HCT116 (cell line): ENCODE measurements at regions not wholly inside any gene's neighbourhood (a gene's known extent, or its start where the extent isn't known, plus 50 kb on each side); places are given as distances from the start of the nearest gene placed in this dataset.

Source experiments
- ATAC-seq: fragments of 200-7000 bp; cut with Tn5 transposase; 2 replicates; pipeline ENCODE4 v1.9.1; 2020; ENCODE audit warnings: mild to moderate bottlenecking, moderate library complexity
- BruUV-seq: library from RNA; stranded (reverse); fragments of 400-500 nt; replicated peaks from 2 replicates; lab custom pipeline; 2021; lab: Mats Ljungman, UMichigan
- CTCF ChIA-PET: fragments of 300-600 bp; sonication (Branson Sonifier 250); formaldehyde crosslinking; loops from one replicate; lab custom pipeline; 2021; ENCODE audit warnings: antibody characterized with exemption; lab: Charles Lee
- POLR2A ChIA-PET: fragments of 300-600, 350-600 bp; sonication (Branson Sonifier 250); formaldehyde crosslinking; loops from one replicate; lab custom pipeline; 2021; ENCODE audit warnings: antibody characterized with exemption; lab: Charles Lee
- RAD21 ChIA-PET, 2 experiments: fragments of 300-600 bp; sonication (Branson Sonifier 250); formaldehyde crosslinking; loops; one replicate each; lab custom pipeline; 2023; ENCODE audit warnings: low total read pairs in 2 of 2; ENCODE audit not compliant: uncharacterized antibody in 2 of 2, unreplicated experiment in 2 of 2, low non-redundant PET in 1 of 2; lab: Charles Lee
- DNase-seq: peaks from one replicate; pipeline ENCODE4 v3.0.0-alpha.2; 2010; ENCODE audit warnings: low read depth, low spot score
- H2AFZ ChIP-seq: fragments of 200-600 bp; shearing (Covaris generic), sonication (generic); 2 replicates; pipeline ENCODE4 v1.6.1; 2017; ENCODE audit warnings: low read depth, mixed run types, mixed read lengths, antibody characterized with exemption, low read length; ENCODE audit not compliant: poor library complexity, severe bottlenecking
- H3K27ac ChIP-seq: 2 replicates; pipeline ENCODE4 v1.5.1; 2012; ENCODE audit warnings: low read depth, low read length
- H3K27me3 ChIP-seq: fragments of 200-600 bp; sonication (generic); 2 replicates; pipeline ENCODE4 v1.6.1; 2016; ENCODE audit warnings: mixed run types, low read length, mixed read lengths; ENCODE audit not compliant: insufficient read depth
- H3K36me3 ChIP-seq, 2 experiments: fragments of 200-500 bp in 1 of 2; fragments of 200-600 bp in 1 of 2; sonication (Bioruptor generic) in 1 of 2; sonication (generic) in 1 of 2; 2 replicates each; pipeline versions ENCODE4 v1.5.1 to v1.6.1; 2014 to 2016; ENCODE audit warnings: low read length in 2 of 2, inconsistent platforms in 1 of 2, mixed read lengths in 1 of 2, mixed run types in 1 of 2; ENCODE audit not compliant: insufficient read depth in 2 of 2, control insufficient read depth in 1 of 2
- H3K4me1 ChIP-seq, 2 experiments: fragments of 200-600 bp in 1 of 2; sonication (generic) in 1 of 2; 2 replicates each; pipeline versions ENCODE4 v1.5.1 to v1.6.1; 2012 to 2017; ENCODE audit warnings: low read length in 2 of 2, inconsistent platforms in 1 of 2, mild to moderate bottlenecking in 1 of 2, mixed read lengths in 1 of 2, mixed run types in 1 of 2, moderate library complexity in 1 of 2; ENCODE audit not compliant: insufficient read depth in 2 of 2, control insufficient read depth in 1 of 2
- H3K4me2 ChIP-seq: fragments of 200-600 bp; sonication (generic); 2 replicates; pipeline ENCODE4 v1.6.1; 2017; ENCODE audit warnings: mixed run types, low read length, mixed read lengths
- H3K4me3 ChIP-seq, 2 experiments: fragments of 200-600 bp in 1 of 2; sonication (generic) in 1 of 2; replicated peaks in 1 of 2; 2 replicates each; pipeline ENCODE4 v1.5.1; 2011 to 2016; ENCODE audit warnings: low read length in 2 of 2, control low read depth in 1 of 2, low read depth in 1 of 2, mild to moderate bottlenecking in 1 of 2, mixed read lengths in 1 of 2, mixed run types in 1 of 2
- H3K79me2 ChIP-seq: fragments of 200-600 bp; sonication (generic); 2 replicates; pipeline ENCODE4 v1.6.1; 2017; ENCODE audit warnings: mild to moderate bottlenecking, mixed run types, low read length, moderate library complexity, mixed read lengths; ENCODE audit not compliant: insufficient read depth
- H3K9ac ChIP-seq: fragments of 200-600 bp; sonication (generic); 2 replicates; pipeline ENCODE4 v1.6.1; 2016; ENCODE audit warnings: low read length, mixed read lengths
- H3K9me2 ChIP-seq: fragments of 200-600 bp; sonication (generic), shearing (Covaris generic); 2 replicates; pipeline ENCODE4 v1.6.1; 2017; ENCODE audit warnings: mixed run types, mild to moderate bottlenecking, moderate library complexity; ENCODE audit not compliant: insufficient read depth
- H3K9me3 ChIP-seq, 2 experiments: fragments of 200-500 bp in 1 of 2; fragments of 200-600 bp in 1 of 2; sonication (Bioruptor generic) in 1 of 2; sonication (generic) in 1 of 2; 2 replicates each; pipeline ENCODE4 v1.6.1; 2014 to 2017; ENCODE audit warnings: low read length in 2 of 2, mixed read lengths in 2 of 2, inconsistent platforms in 1 of 2, low read depth in 1 of 2, mild to moderate bottlenecking in 1 of 2, mixed run types in 1 of 2, moderate library complexity in 1 of 2; ENCODE audit not compliant: control insufficient read depth in 1 of 2, insufficient read depth in 1 of 2
- H4K20me1 ChIP-seq: fragments of 200-600 bp; sonication (generic), shearing (Covaris generic); 2 replicates; pipeline ENCODE4 v1.6.1; 2017; ENCODE audit warnings: mixed run types, mild to moderate bottlenecking, moderate library complexity; ENCODE audit not compliant: insufficient read depth
- CBX3 ChIP-seq: IDR thresholded peaks from 2 replicates; pipeline ENCODE4 v1.6.1; 2012; ENCODE audit warnings: low read depth
- EGR1 ChIP-seq: IDR thresholded peaks from 2 replicates; pipeline ENCODE4 v1.6.1; 2012; ENCODE audit warnings: low read depth
- ELF1 ChIP-seq: IDR thresholded peaks from 2 replicates; pipeline ENCODE4 v1.6.1; 2012; ENCODE audit warnings: low read depth, borderline replicate concordance
- EZH2 ChIP-seq: fragments of 200-600 bp; sonication (generic); IDR thresholded peaks from 2 replicates; pipeline ENCODE4 v1.6.1; 2017; ENCODE audit warnings: antibody characterized with exemption, mixed run types
- FOSL1 ChIP-seq: IDR thresholded peaks from 2 replicates; pipeline ENCODE4 v1.6.1; 2012; ENCODE audit warnings: low read depth
- JUND ChIP-seq: IDR thresholded peaks from 2 replicates; pipeline ENCODE4 v1.6.1; 2012
- POLR2A ChIP-seq: IDR thresholded peaks from 2 replicates; pipeline ENCODE4 v1.7.0; 2011; ENCODE audit warnings: borderline replicate concordance; ENCODE audit not compliant: insufficient read depth, insufficient read length; ENCODE audit errors: extremely low read depth
- RAD21 ChIP-seq: IDR thresholded peaks from 2 replicates; pipeline ENCODE4 v1.6.1; 2012; ENCODE audit warnings: low read depth, mild to moderate bottlenecking
- REST ChIP-seq: IDR thresholded peaks from 2 replicates; pipeline ENCODE4 v1.6.1; 2012; ENCODE audit warnings: low read depth
- SIN3A ChIP-seq: IDR thresholded peaks from 2 replicates; pipeline ENCODE4 v1.6.1; 2012; ENCODE audit warnings: low read depth
- SRF ChIP-seq: IDR thresholded peaks from 2 replicates; pipeline ENCODE4 v1.6.1; 2012; ENCODE audit warnings: low read depth
- TCF7L2 ChIP-seq: IDR thresholded peaks from 2 replicates; pipeline ENCODE4 v1.7.0; 2011; ENCODE audit warnings: borderline replicate concordance, inconsistent platforms; ENCODE audit not compliant: insufficient read depth, insufficient read length; ENCODE audit errors: extremely low read depth
- YY1 ChIP-seq: IDR thresholded peaks from 2 replicates; pipeline ENCODE4 v1.6.1; 2011; ENCODE audit warnings: low read length, low read depth, moderate library complexity, mild to moderate bottlenecking; ENCODE audit not compliant: insufficient replicate concordance; ENCODE audit errors: extremely low read depth
- ZBTB33 ChIP-seq: IDR thresholded peaks from 2 replicates; pipeline ENCODE4 v1.6.1; 2011; ENCODE audit warnings: mild to moderate bottlenecking, low read length, moderate library complexity; ENCODE audit not compliant: insufficient replicate concordance; ENCODE audit errors: extremely low read depth
- ZFX ChIP-seq: fragments of 450-650 bp; IDR thresholded peaks from 2 replicates; pipeline ENCODE4 v1.6.1; 2017
- intact Hi-C: fragments of 100-400 bp; cut with micrococcal nuclease; formaldehyde crosslinking; loops from 2 replicates; pipeline ENCODE4 v1.10.0; 2022
- TF ChIP-seq, protein P1 (sequence below): IDR thresholded peaks from 2 replicates; pipeline ENCODE4 v1.6.1; 2012

GRCh38 chr16:47826070-47826469 is 329.7 kb downstream of the ABCC12 start:
- no peaks in the 10 kb centered on the region for H3K79me2 ChIP-seq
- H3K9me3 ChIP-seq: peaks cover 0 to 3% of the 10 kb centered on the region in 2 experiments; a peak in 2 of 4 replicates
- no peaks in the 10 kb centered on the region for H3K9me2 ChIP-seq
- H3K36me3 ChIP-seq: no peaks in the 10 kb centered on the region
- no TSS peak for BruUV-seq
- ChIA-PET RAD21 (no interaction called here), POLR2A (no interaction called here), CTCF (interaction anchor here (0.9 kb wide), 1 partner anchor 338 kb away, joined by 3 read pairs; no protein-coding TSS in a partner anchor)
- no peak overlapping the region for H3K27ac ChIP-seq
- no peak overlapping the region for H3K4me2 ChIP-seq
- no peaks in the 10 kb centered on the region for H3K4me1 ChIP-seq
- H4K20me1 ChIP-seq: no peaks in the 10 kb centered on the region
- no peak overlapping the region for H3K9ac ChIP-seq
- no peak overlapping the region for H3K4me3 ChIP-seq
- no peak overlapping the region for H2AFZ ChIP-seq
- no peak for DNase-seq
- no peak for ATAC-seq
- H3K27me3 ChIP-seq: no peaks in the 10 kb centered on the region
- intact Hi-C loops: no loop called here
- TF ChIP-seq CBX3 (no peak), POLR2A (no peak), JUND (no peak), TCF7L2 (no peak), YY1 (no peak)

DNA sequence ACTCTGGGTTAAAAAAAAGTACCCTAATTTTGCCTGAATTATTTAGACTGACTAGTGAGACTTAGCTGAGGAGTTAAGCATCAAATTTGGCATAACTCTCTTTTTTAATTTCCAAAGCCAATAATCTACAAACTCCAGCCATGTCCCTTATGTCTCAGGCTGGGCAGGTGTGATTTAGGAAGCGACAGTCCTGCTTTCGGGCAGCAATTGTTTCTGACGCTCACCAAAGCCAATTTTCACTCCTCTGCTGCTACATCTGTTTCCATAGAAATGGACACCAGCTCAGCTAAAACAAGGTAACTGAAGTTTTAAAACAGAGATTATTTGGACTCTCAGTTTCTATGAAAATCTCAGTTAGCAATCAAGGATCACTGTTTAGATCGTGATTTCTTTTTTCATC is 338.7 kb downstream of the ABCC12 start:
- Histone ChIP-seq H3K4me1 (no peaks in the 10 kb centered on the region), H3K27ac (no peak overlapping the region), H3K27me3 (no peaks in the 10 kb centered on the region), H3K4me3 (no peak overlapping the region), H3K9ac (no peak overlapping the region), H4K20me1 (no peaks in the 10 kb centered on the region), H3K79me2 (no peaks in the 10 kb centered on the region), H3K36me3 (no peaks in the 10 kb centered on the region), H3K9me3 (no peaks in the 10 kb centered on the region), H3K4me2 (no peak overlapping the region), H3K9me2 (no peaks in the 10 kb centered on the region), H2AFZ (no peak overlapping the region)
- ChIA-PET RAD21 (no interaction called here), CTCF (no interaction called here), POLR2A (no interaction called here)
- DNase-seq: no peak
- intact Hi-C loops: no loop called here
- BruUV-seq: no TSS peak
- ATAC-seq: no peak
- no peak for TF ChIP-seq SRF
- no peak for TF ChIP-seq CBX3
- TF ChIP-seq FOSL1: no peak
- TF ChIP-seq EGR1: no peak
- TF ChIP-seq ZFX: no peak
- TF ChIP-seq EZH2: no peak
- TF ChIP-seq ELF1: no peak
- TF ChIP-seq, protein P1, sequence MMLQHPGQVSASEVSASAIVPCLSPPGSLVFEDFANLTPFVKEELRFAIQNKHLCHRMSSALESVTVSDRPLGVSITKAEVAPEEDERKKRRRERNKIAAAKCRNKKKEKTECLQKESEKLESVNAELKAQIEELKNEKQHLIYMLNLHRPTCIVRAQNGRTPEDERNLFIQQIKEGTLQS: no peak
- TF ChIP-seq SIN3A: no peak
- no peak for TF ChIP-seq ZBTB33
- no peak for TF ChIP-seq REST
- TF ChIP-seq RAD21: no peak
